ENCODE measurements at regions not wholly inside any gene's neighbourhood (a gene's known extent, or its start where the extent isn't known, plus 50 kb on each side); places are given as distances from the start of the nearest gene placed in this dataset.

DNA sequence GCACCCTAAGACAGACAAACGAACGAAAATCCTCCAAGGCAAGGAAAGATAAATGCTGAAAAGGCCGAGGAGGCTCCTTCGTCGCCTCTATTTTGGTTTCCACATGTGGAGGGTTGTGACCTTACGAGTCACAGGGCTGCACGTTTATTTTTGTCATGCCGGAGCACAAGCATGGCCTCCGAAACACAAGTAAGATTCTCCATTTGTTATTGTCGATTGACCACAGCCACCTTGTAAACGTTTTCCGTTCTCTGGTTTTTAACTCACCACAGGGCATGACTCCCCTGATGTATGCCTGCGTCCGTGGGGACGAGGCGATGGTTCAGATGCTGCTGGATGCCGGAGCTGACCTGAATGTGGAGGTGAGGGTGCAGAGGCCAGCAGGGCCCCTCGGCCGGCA lies 73.1 kb upstream of the PWP1 start:
- TF ChIP-seq, protein P1, sequence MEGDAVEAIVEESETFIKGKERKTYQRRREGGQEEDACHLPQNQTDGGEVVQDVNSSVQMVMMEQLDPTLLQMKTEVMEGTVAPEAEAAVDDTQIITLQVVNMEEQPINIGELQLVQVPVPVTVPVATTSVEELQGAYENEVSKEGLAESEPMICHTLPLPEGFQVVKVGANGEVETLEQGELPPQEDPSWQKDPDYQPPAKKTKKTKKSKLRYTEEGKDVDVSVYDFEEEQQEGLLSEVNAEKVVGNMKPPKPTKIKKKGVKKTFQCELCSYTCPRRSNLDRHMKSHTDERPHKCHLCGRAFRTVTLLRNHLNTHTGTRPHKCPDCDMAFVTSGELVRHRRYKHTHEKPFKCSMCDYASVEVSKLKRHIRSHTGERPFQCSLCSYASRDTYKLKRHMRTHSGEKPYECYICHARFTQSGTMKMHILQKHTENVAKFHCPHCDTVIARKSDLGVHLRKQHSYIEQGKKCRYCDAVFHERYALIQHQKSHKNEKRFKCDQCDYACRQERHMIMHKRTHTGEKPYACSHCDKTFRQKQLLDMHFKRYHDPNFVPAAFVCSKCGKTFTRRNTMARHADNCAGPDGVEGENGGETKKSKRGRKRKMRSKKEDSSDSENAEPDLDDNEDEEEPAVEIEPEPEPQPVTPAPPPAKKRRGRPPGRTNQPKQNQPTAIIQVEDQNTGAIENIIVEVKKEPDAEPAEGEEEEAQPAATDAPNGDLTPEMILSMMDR (IDR thresholded peaks at IDR 0.05), result no peak
- no peak for TF ChIP-seq POLR2A (IDR thresholded peaks at IDR 0.05)

Measured in esophagus squamous epithelium (tissue), 4 donors.